OCI-LY1 (cell line): ENCODE measurements at regions not wholly inside any gene's neighbourhood (a gene's known extent, or its start where the extent isn't known, plus 50 kb on each side); places are given as distances from the start of the nearest gene placed in this dataset.

Experiments used
- H2AFZ ChIP-seq: fragments of 200-600 bp; sonication (generic), shearing (Covaris generic); 2 replicates; pipeline ENCODE4 v1.6.0; 2014; ENCODE audit warnings: antibody characterized with exemption, mild to moderate bottlenecking, low read length
- H3F3A ChIP-seq: fragments of 200-600 bp; sonication (generic), shearing (Covaris generic); 2 replicates; pipeline ENCODE4 v1.6.0; 2014; ENCODE audit warnings: mild to moderate bottlenecking, antibody characterized with exemption, low read length, moderate library complexity; ENCODE audit not compliant: insufficient read depth
- H3K27ac ChIP-seq: fragments of 200-600 bp; sonication (generic); 2 replicates; pipeline ENCODE4 v1.5.1; 2014; ENCODE audit warnings: low read length, mixed run types, mild to moderate bottlenecking, low read depth; ENCODE audit not compliant: poor library complexity, severe bottlenecking
- H3K27me3 ChIP-seq: fragments of 200-600 bp; sonication (generic); 2 replicates; pipeline ENCODE4 v1.6.0; 2014; ENCODE audit warnings: antibody characterized with exemption, mild to moderate bottlenecking, low read length, moderate library complexity; ENCODE audit not compliant: insufficient read depth
- H3K36me3 ChIP-seq: fragments of 200-600 bp; sonication (generic); 2 replicates; pipeline ENCODE4 v1.6.1; 2014; ENCODE audit warnings: mild to moderate bottlenecking, antibody characterized with exemption, low read length, moderate library complexity, mixed read lengths; ENCODE audit not compliant: insufficient read depth
- H3K4me1 ChIP-seq: fragments of 200-600 bp; sonication (generic); 2 replicates; pipeline ENCODE4 v1.5.1; 2014; ENCODE audit warnings: mild to moderate bottlenecking, low read length, moderate library complexity; ENCODE audit not compliant: insufficient read depth, severe bottlenecking
- H3K4me2 ChIP-seq: fragments of 200-600 bp; sonication (generic), shearing (Covaris generic); 2 replicates; pipeline ENCODE4 v1.6.1; 2014; ENCODE audit warnings: low read length
- H3K4me3 ChIP-seq: fragments of 200-600 bp; sonication (generic); 2 replicates; pipeline ENCODE4 v1.5.1; 2014; ENCODE audit warnings: low read length, low read depth, mild to moderate bottlenecking, mixed read lengths; ENCODE audit not compliant: poor library complexity, severe bottlenecking
- H3K79me2 ChIP-seq: fragments of 200-600 bp; shearing (Covaris generic); 2 replicates; pipeline ENCODE4 v1.6.1; 2016; ENCODE audit warnings: mixed run types, low read length, mixed read lengths; ENCODE audit not compliant: insufficient read depth
- H3K9ac ChIP-seq: fragments of 200-600 bp; sonication (generic), shearing (Covaris generic); 2 replicates; pipeline ENCODE4 v1.6.1; 2014; ENCODE audit warnings: mild to moderate bottlenecking, low read length, mixed read lengths
- H3K9me2 ChIP-seq: fragments of 200-600 bp; sonication (generic), shearing (Covaris generic); 2 replicates; pipeline ENCODE4 v1.6.1; 2014; ENCODE audit warnings: low read depth, mild to moderate bottlenecking, low read length, mixed read lengths
- H3K9me3 ChIP-seq: fragments of 200-600 bp; shearing (Covaris generic); 2 replicates; pipeline ENCODE4 v1.6.1; 2014; ENCODE audit warnings: low read length, mixed read lengths
- H4K20me1 ChIP-seq: fragments of 200-600 bp; sonication (generic), shearing (Covaris generic); 2 replicates; pipeline ENCODE4 v1.6.0; 2016; ENCODE audit warnings: mild to moderate bottlenecking, low read length; ENCODE audit not compliant: insufficient read depth
- EZH2 ChIP-seq: fragments of 200-600 bp; sonication (generic), shearing (Covaris generic); IDR thresholded peaks from 2 replicates; pipeline ENCODE4 v1.8.0; 2017; ENCODE audit warnings: borderline replicate concordance, mixed run types, mild to moderate bottlenecking, antibody characterized with exemption, low read length, moderate library complexity, mixed read lengths
- TF ChIP-seq, protein P1 (sequence below): fragments of 200-600 bp; sonication (generic), shearing (Covaris generic); IDR thresholded peaks from 2 replicates; pipeline ENCODE4 v1.5.1; 2017; ENCODE audit warnings: mild to moderate bottlenecking, antibody characterized with exemption, low read length, moderate library complexity, mixed read lengths

DNA sequence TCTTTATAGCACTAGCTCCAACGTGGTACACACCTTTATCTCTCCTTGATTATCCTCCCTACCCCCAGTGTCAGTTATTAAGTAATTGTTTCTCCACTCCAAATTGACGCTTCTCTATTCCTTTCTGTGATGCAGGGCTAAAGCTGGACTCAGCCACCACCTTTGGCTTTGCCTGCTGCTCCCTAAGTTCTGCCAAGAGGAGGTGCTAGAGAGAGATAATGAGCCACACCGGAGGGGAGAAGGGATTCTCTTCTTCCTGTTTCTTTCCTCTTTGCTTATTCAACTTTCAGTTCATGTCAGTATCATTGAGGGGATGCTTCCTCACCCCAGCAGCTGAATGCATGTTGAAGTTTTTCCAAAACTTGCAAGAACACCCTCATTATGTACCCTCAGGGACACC lies 176.5 kb downstream of the GBA3 start:
- Histone ChIP-seq H3K36me3 (no peaks in the 10 kb centered on the region), H2AFZ (no peak overlapping the region), H3F3A (no peaks in the 10 kb centered on the region), H3K79me2 (no peaks in the 10 kb centered on the region), H3K9me3 (no peaks in the 10 kb centered on the region), H3K4me1 (no peaks in the 10 kb centered on the region), H3K9ac (no peak overlapping the region), H3K27ac (no peak overlapping the region), H3K4me2 (no peak overlapping the region), H3K9me2 (no peaks in the 10 kb centered on the region), H3K4me3 (no peak overlapping the region), H4K20me1 (no peaks in the 10 kb centered on the region), H3K27me3 (no peaks in the 10 kb centered on the region)
- TF ChIP-seq EZH2 = no peak
- TF ChIP-seq, protein P1, sequence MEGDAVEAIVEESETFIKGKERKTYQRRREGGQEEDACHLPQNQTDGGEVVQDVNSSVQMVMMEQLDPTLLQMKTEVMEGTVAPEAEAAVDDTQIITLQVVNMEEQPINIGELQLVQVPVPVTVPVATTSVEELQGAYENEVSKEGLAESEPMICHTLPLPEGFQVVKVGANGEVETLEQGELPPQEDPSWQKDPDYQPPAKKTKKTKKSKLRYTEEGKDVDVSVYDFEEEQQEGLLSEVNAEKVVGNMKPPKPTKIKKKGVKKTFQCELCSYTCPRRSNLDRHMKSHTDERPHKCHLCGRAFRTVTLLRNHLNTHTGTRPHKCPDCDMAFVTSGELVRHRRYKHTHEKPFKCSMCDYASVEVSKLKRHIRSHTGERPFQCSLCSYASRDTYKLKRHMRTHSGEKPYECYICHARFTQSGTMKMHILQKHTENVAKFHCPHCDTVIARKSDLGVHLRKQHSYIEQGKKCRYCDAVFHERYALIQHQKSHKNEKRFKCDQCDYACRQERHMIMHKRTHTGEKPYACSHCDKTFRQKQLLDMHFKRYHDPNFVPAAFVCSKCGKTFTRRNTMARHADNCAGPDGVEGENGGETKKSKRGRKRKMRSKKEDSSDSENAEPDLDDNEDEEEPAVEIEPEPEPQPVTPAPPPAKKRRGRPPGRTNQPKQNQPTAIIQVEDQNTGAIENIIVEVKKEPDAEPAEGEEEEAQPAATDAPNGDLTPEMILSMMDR = no peak
